GM23248 (cell line): ENCODE measurements at regions not wholly inside any gene's neighbourhood (a gene's known extent, or its start where the extent isn't known, plus 50 kb on each side); places are given as distances from the start of the nearest gene placed in this dataset.
"Not testable (repeated sequence)": the region's sequence is repeated elsewhere in the genome, so short reads cannot be mapped to it uniquely, and the experiment has no call there.

Experiments used
- EZH2 ChIP-seq: fragments of 200-600 bp; sonication (generic); IDR thresholded peaks from 2 replicates; pipeline ENCODE4 v1.6.1; 2018; ENCODE audit warnings: antibody characterized with exemption, mild to moderate bottlenecking; ENCODE audit not compliant: insufficient read depth, poor library complexity, severe bottlenecking
- EZH2phosphoT487 ChIP-seq: fragments of 200-600 bp; sonication (generic); IDR thresholded peaks from 2 replicates; pipeline ENCODE4 v1.6.1; 2018; ENCODE audit warnings: antibody characterized with exemption, moderate library complexity, mild to moderate bottlenecking, low read depth; ENCODE audit not compliant: insufficient read depth

GRCh38 chr6:11372186-11372790 is 139.8 kb upstream of the NEDD9 start:
- TF ChIP-seq EZH2, EZH2phosphoT487: not testable (repeated sequence)
